NCI-H460 (cell line): ENCODE measurements at regions not wholly inside any gene's neighbourhood (a gene's known extent, or its start where the extent isn't known, plus 50 kb on each side); places are given as distances from the start of the nearest gene placed in this dataset.
"Not testable (repeated sequence)": the region's sequence is repeated elsewhere in the genome, so short reads cannot be mapped to it uniquely, and the experiment has no call there.

Experiments
- DNase-seq: peaks from one replicate; pipeline ENCODE4 v3.0.0-alpha.2; 2016; ENCODE audit warnings: low read depth; ENCODE audit errors: extremely low read depth

- no peak for DNase-seq
These were observed 210.2 kb downstream of the KCNRG start for GRCh38 chr13:50225193-50226155.

- DNase-seq = no peak
These were observed 211.4 kb downstream of the KCNRG start for GRCh38 chr13:50226515-50227155.

- no peak for DNase-seq
These were observed 212.1 kb downstream of the KCNRG start for GRCh38 chr13:50227361-50227760.

GRCh38 chr13:50228527-50228926 is 213.3 kb downstream of the KCNRG start:
- DNase-seq = no peak

GRCh38 chr13:50229960-50230661 is 214.9 kb downstream of the KCNRG start:
- DNase-seq = no peak

- no peak for DNase-seq
These were observed 215.4 kb downstream of the KCNRG start for GRCh38 chr13:50230662-50230978.

GRCh38 chr13:50233574-50233973 is 218.3 kb downstream of the KCNRG start:
- DNase-seq = not testable (repeated sequence)

GRCh38 chr13:50235604-50236342 is 220.5 kb downstream of the KCNRG start:
- no peak for DNase-seq

- no peak for DNase-seq
These were observed 221.7 kb downstream of the KCNRG start for GRCh38 chr13:50236898-50237318.

GRCh38 chr13:50238922-50239321 is 223.7 kb downstream of the KCNRG start:
- DNase-seq = no peak

- no peak for DNase-seq
These were observed 226.2 kb downstream of the KCNRG start for GRCh38 chr13:50241479-50241878.

- no peak for DNase-seq
These were observed 228.7 kb downstream of the KCNRG start for GRCh38 chr13:50243931-50244330.

GRCh38 chr13:50244355-50244712 is 229.1 kb downstream of the KCNRG start:
- DNase-seq = no peak

GRCh38 chr13:50244713-50245574 is 229.7 kb downstream of the KCNRG start:
- DNase-seq = peak; percentile 75

- DNase-seq = no peak
These were observed 232.0 kb downstream of the KCNRG start for GRCh38 chr13:50247223-50247622.

- no peak for DNase-seq
These were observed 233.4 kb downstream of the KCNRG start for GRCh38 chr13:50248516-50249143.

- DNase-seq = no peak
These were observed 233.9 kb downstream of the KCNRG start for GRCh38 chr13:50249144-50249521.

GRCh38 chr13:50250401-50250800 is 235.2 kb downstream of the KCNRG start:
- DNase-seq = no peak

- no peak for DNase-seq
These were observed 240.4 kb downstream of the KCNRG start for GRCh38 chr13:50255639-50256038.
